ENCODE measurements at regions not wholly inside any gene's neighbourhood (a gene's known extent, or its start where the extent isn't known, plus 50 kb on each side); places are given as distances from the start of the nearest gene placed in this dataset.

GRCh38 chr22:49449377-49449776 is 378.3 kb downstream of the BRD1 start:
- TF ChIP-seq, protein P1, sequence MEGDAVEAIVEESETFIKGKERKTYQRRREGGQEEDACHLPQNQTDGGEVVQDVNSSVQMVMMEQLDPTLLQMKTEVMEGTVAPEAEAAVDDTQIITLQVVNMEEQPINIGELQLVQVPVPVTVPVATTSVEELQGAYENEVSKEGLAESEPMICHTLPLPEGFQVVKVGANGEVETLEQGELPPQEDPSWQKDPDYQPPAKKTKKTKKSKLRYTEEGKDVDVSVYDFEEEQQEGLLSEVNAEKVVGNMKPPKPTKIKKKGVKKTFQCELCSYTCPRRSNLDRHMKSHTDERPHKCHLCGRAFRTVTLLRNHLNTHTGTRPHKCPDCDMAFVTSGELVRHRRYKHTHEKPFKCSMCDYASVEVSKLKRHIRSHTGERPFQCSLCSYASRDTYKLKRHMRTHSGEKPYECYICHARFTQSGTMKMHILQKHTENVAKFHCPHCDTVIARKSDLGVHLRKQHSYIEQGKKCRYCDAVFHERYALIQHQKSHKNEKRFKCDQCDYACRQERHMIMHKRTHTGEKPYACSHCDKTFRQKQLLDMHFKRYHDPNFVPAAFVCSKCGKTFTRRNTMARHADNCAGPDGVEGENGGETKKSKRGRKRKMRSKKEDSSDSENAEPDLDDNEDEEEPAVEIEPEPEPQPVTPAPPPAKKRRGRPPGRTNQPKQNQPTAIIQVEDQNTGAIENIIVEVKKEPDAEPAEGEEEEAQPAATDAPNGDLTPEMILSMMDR (IDR thresholded peaks at IDR 0.05): no peak
- no peak for TF ChIP-seq POLR2A (IDR thresholded peaks at IDR 0.05)

Data from tibial nerve (tissue), 3 donors.